Uterus (tissue), 2 donors: ENCODE measurements at regions not wholly inside any gene's neighbourhood (a gene's known extent, or its start where the extent isn't known, plus 50 kb on each side); places are given as distances from the start of the nearest gene placed in this dataset.

ENCODE experiments used
- CTCF ChIP-seq, 4 experiments: fragments of 200-600 bp in 2 of 4; fragments of 450-650 bp in 2 of 4; sonication (generic) in 2 of 4; IDR thresholded peaks; one replicate each; pipeline ENCODE4 v1.5.1; 2016 to 2019; ENCODE audit warnings: antibody characterized with exemption in 4 of 4, mild to moderate bottlenecking in 2 of 4, moderate library complexity in 1 of 4
- POLR2A ChIP-seq, 2 donors: fragments of 450-650 bp; IDR thresholded peaks; one replicate each; pipeline ENCODE4 v1.6.1; 2016; ENCODE audit warnings: antibody characterized with exemption in 2 of 2, mild to moderate bottlenecking in 1 of 2, moderate library complexity in 1 of 2

DNA sequence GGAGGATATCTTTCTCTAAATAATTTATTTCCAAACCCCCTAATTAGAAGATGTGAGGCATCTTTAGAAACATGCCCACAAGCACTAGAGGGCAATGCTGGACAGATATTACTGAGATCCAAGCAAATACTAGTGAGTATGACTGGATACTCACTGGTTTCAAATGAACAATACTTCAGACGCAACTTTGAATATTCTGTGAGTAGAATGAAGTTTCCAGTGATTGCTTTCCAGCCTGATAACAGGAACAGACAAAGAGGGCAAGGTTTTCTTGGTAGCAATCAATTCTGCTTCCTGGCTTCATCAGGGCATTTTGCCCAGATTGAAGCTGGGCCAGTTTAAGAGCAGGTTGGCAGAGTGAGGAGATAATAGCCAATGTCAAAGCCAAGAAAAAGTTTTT lies 442.6 kb upstream of the PDZRN3 start:
- TF ChIP-seq CTCF (IDR thresholded peaks at IDR 0.05) (no peak), POLR2A (IDR thresholded peaks at IDR 0.05) (no peak)
